Activated CD8-positive, alpha-beta memory T cell treated with anti-CD3 and anti-CD28 coated beads for 1 hour (primary cell): ENCODE measurements at regions not wholly inside any gene's neighbourhood (a gene's known extent, or its start where the extent isn't known, plus 50 kb on each side); places are given as distances from the start of the nearest gene placed in this dataset.
"Not testable (repeated sequence)": the region's sequence is repeated elsewhere in the genome, so short reads cannot be mapped to it uniquely, and the experiment has no call there.

ENCODE experiments used
- DNase-seq, 2 donors: peaks; one replicate each; pipeline ENCODE4 v3.0.0-alpha.2; 2020; ENCODE audit warnings: low read depth in 1 of 2; ENCODE audit errors: extremely low read depth in 1 of 2

DNA sequence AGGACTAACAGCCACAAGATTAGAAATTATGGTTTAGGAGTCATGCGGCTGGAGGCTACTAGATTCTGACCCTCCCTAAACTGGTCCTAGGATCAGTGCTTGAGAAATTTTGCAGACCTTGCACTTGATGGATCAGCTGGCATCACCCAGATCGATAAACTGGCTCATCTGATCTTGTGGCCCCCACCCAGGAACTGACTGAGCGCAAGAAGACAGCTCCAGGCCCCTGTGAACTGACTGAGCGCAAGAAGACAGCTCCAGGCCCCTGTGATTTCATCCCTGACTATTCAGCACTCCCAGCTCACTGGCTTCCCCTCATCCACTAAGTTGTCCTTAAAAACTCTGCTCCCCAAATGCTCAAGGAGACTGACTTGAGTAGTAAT lies 67.8 kb downstream of the MRPL36 start:
- not testable (repeated sequence) for DNase-seq

GRCh38 chr5:1731091-1731639 lies 68.5 kb downstream of the MRPL36 start:
- DNase-seq, result no peak

DNA sequence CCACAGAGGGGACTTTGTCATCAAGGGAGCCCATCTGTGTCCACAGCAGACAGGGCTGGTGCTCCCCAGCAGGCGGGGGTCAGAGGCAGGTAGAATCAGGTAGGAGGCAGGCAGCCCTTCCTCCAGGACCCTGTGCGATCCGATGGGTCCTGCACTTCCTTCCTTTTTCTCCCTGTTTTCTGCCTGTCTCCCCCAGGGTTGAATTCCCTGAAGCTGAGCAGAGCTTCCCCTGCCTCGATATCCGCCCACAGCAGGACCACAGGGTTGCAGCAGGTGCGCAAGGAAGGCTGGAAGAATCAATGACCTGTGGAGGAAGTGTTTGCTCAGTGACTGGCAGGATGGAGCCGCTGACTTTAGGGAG lies 69.2 kb downstream of the MRPL36 start:
- no peak for DNase-seq

GRCh38 chr5:1729641-1730486 lies 69.8 kb downstream of the MRPL36 start:
- no peak for DNase-seq

GRCh38 chr5:1728846-1729245 lies 70.8 kb downstream of the MRPL36 start:
- no peak for DNase-seq

DNA sequence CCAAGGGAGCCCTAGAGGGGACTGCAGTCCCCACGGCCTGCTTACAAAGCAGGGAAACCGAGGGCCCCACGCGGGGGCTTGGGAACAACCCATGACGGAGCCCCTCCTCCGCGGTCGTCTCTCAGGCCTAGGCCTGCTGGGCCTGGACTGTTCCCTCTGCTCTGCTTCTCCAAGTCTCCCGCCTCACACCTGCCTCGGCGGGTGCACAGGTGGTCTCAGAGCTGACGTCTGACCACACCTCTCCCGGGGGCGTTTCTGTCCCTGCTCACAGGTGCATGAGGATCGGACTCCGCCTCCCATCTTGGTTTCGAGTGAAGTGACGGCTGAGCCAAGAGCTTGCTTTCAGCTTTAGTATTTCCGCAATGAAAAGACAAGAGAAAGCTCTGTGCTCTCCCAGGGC lies 72.1 kb downstream of the MRPL36 start:
- no peak for DNase-seq

GRCh38 chr5:1726956-1727355 lies 72.7 kb downstream of the MRPL36 start:
- no peak for DNase-seq

- DNase-seq, result no peak
Measured at GRCh38 chr5:1726469-1726865, 73.2 kb downstream of the MRPL36 start.

GRCh38 chr5:1725641-1726468 lies 73.8 kb downstream of the MRPL36 start:
- DNase-seq, result no peak

- no peak for DNase-seq
Measured at GRCh38 chr5:1724822-1725602, 74.6 kb downstream of the MRPL36 start.

- DNase-seq, result no peak
Measured at GRCh38 chr5:1723957-1724821, 75.4 kb downstream of the MRPL36 start.

GRCh38 chr5:1723476-1723875 lies 76.2 kb downstream of the MRPL36 start:
- no peak for DNase-seq

GRCh38 chr5:1722877-1723276 lies 76.8 kb downstream of the MRPL36 start:
- no peak for DNase-seq

GRCh38 chr5:1720396-1721110 lies 79.1 kb downstream of the MRPL36 start:
- DNase-seq, result no peak

GRCh38 chr5:1719860-1720259 lies 79.8 kb downstream of the MRPL36 start:
- DNase-seq, result no peak

DNA sequence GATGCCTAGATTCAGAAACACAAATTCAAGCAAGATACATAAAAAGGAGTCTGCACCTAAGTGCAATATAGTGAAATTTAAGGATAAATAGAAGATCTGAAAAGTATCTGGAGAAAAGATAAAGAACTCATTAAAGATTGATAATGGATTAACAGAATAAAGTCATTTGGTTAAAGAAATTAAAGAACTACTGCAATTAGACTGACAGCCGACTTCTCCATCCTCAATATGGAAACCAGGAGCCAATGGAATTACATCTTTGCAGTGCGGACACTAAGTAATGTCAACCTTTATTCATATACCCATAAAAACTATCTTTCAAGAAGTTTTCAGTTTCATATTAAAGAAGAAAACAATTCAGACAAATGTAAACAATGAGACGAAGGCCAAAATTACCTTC lies 81.0 kb downstream of the MRPL36 start:
- DNase-seq, result no peak

DNA sequence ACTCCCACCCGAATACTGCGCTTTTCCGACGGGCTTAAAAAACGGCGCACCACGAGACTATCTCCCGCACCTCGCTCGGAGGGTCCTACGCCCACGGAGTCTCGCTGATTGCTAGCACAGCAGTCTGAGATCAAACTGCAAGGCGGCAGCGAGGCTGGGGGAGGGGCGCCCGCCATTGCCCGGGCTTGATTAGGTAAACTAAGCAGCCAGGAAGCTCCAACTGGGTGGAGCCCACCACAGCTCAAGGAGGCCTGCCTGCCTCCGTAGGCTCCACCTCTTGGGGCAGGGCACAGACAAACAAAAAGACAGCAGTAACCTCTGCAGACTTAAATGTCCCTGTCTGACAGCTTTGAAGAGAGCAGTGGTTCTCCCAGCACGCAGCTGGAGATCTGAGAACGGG lies 89.5 kb downstream of the MRPL36 start:
- DNase-seq, result not testable (repeated sequence)

- no peak for DNase-seq
Measured at GRCh38 chr5:1709171-1709803, 90.3 kb downstream of the MRPL36 start.

GRCh38 chr5:1708592-1709141 lies 91.0 kb downstream of the MRPL36 start:
- DNase-seq, result no peak
